ENCODE measurements at regions not wholly inside any gene's neighbourhood (a gene's known extent, or its start where the extent isn't known, plus 50 kb on each side); places are given as distances from the start of the nearest gene placed in this dataset.

- TF ChIP-seq EP300 (IDR thresholded peaks at IDR 0.05) (no peak), POLR2A (IDR thresholded peaks at IDR 0.05) (no peak), CTCF (IDR thresholded peaks at IDR 0.05) (no peak)
Measured at GRCh38 chr16:29141586-29142324, 156.9 kb downstream of the LAT start.

Data from suprapubic skin (tissue), 3 donors.